ENCODE measurements at regions not wholly inside any gene's neighbourhood (a gene's known extent, or its start where the extent isn't known, plus 50 kb on each side); places are given as distances from the start of the nearest gene placed in this dataset.
"Not testable (repeated sequence)": the region's sequence is repeated elsewhere in the genome, so short reads cannot be mapped to it uniquely, and the experiment has no call there.

DNA sequence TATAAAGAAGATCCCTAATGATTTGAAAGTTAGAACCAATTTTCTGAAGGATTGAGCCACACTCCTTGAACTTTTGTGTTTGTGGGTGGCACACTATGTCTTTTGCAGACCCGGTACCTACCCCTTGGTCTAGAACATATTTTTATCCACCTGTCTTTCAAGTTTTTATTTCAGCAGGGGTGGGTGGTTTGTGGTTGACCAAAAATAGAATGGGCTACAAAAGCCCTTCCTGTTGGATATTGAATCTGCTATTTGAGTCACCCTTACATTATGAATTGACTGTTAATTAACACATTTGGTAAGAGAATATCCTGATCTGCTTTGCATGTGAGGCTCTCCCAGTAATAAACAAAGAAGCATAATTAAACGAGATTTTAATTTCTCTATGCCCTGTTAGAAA, 401.2 kb downstream of the POTEH start:
- CTCF ChIA-PET; H3K9me3 ChIP-seq (ENCODE audit: low read depth, low read length, poor library complexity, severe bottlenecking); DNase-seq (ENCODE audit: low spot score); H3K4me3 ChIP-seq (ENCODE audit: low read depth, low read length, poor library complexity, severe bottlenecking); BruUV-seq (replicated peaks); POLR2A ChIA-PET (ENCODE audit: low non-redundant PET); H3K27me3 ChIP-seq (replicated peaks; ENCODE audit: insufficient read depth, low read depth, low read length, poor library complexity); H3K36me3 ChIP-seq (ENCODE audit: insufficient read depth, low read length, poor library complexity, severe bottlenecking); H3K27ac ChIP-seq (ENCODE audit: low read depth, low read length, poor library complexity, severe bottlenecking); H3K4me1 ChIP-seq (ENCODE audit: insufficient read depth, low read length, poor library complexity, severe bottlenecking); intact Hi-C loops (cut with micrococcal nuclease; ENCODE audit: unreplicated experiment): not testable (repeated sequence)

DNA sequence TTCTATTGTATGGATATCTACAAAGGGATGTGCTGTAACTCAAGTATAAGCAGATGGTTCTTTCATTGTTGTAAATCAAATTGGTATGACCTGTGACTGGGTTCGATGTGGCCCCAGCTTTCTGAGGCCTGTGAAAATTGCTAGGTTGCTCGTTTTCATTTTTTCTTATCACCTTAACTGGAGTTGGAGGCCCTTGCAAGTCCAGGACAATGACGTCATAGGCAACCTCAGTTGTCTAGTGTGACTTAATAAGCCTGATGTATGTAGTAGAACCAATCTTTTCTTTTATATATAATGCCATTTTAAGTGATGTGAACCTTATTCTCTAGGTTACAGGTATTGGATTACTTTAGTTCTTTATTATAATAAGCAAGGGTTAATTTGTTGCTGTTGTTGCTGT, 415.3 kb downstream of the POTEH start:
- intact Hi-C loops (cut with micrococcal nuclease; ENCODE audit: unreplicated experiment); H3K27ac ChIP-seq (ENCODE audit: low read depth, low read length, poor library complexity, severe bottlenecking); CTCF ChIA-PET; H3K4me3 ChIP-seq (ENCODE audit: low read depth, low read length, poor library complexity, severe bottlenecking); H3K9me3 ChIP-seq (ENCODE audit: low read depth, low read length, poor library complexity, severe bottlenecking); H3K27me3 ChIP-seq (replicated peaks; ENCODE audit: insufficient read depth, low read depth, low read length, poor library complexity); POLR2A ChIA-PET (ENCODE audit: low non-redundant PET); BruUV-seq (replicated peaks); H3K4me1 ChIP-seq (ENCODE audit: insufficient read depth, low read length, poor library complexity, severe bottlenecking); DNase-seq (ENCODE audit: low spot score); H3K36me3 ChIP-seq (ENCODE audit: insufficient read depth, low read length, poor library complexity, severe bottlenecking): not testable (repeated sequence)

DNA sequence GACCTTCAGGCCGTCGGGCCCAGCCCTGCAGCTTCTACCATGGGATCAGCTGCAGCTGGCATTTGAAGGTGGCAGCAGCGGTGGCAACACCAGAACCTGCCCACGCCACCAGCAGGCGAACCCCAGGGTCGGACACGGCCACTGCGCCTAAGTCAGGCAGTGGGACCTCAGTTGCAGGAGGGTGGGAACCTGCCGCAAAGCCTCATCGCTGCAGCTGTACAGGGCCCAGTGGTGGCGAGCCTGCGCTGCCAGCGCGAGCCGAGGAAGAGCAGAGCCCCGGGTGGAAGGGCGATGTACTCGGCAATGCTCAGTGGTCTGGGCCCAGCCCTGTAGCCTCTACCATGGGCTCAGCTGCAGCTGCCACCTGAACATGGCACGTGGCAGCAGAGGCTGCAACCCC, 441.6 kb downstream of the POTEH start:
- BruUV-seq (replicated peaks); H3K4me1 ChIP-seq (ENCODE audit: insufficient read depth, low read length, poor library complexity, severe bottlenecking); POLR2A ChIA-PET (ENCODE audit: low non-redundant PET); H3K9me3 ChIP-seq (ENCODE audit: low read depth, low read length, poor library complexity, severe bottlenecking); intact Hi-C loops (cut with micrococcal nuclease; ENCODE audit: unreplicated experiment); H3K36me3 ChIP-seq (ENCODE audit: insufficient read depth, low read length, poor library complexity, severe bottlenecking); H3K4me3 ChIP-seq (ENCODE audit: low read depth, low read length, poor library complexity, severe bottlenecking); DNase-seq (ENCODE audit: low spot score); CTCF ChIA-PET; H3K27ac ChIP-seq (ENCODE audit: low read depth, low read length, poor library complexity, severe bottlenecking); H3K27me3 ChIP-seq (replicated peaks; ENCODE audit: insufficient read depth, low read depth, low read length, poor library complexity): not testable (repeated sequence)

GRCh38 chr22:16131918-16132317, 442.1 kb downstream of the POTEH start:
- no TSS peak for BruUV-seq (replicated peaks)

GRCh38 chr22:16132598-16132997, 442.8 kb downstream of the POTEH start:
- H3K27ac ChIP-seq (ENCODE audit: low read depth, low read length, poor library complexity, severe bottlenecking); H3K9me3 ChIP-seq (ENCODE audit: low read depth, low read length, poor library complexity, severe bottlenecking); CTCF ChIA-PET; H3K27me3 ChIP-seq (replicated peaks; ENCODE audit: insufficient read depth, low read depth, low read length, poor library complexity); intact Hi-C loops (cut with micrococcal nuclease; ENCODE audit: unreplicated experiment); POLR2A ChIA-PET (ENCODE audit: low non-redundant PET); DNase-seq (ENCODE audit: low spot score); BruUV-seq (replicated peaks); H3K4me1 ChIP-seq (ENCODE audit: insufficient read depth, low read length, poor library complexity, severe bottlenecking); H3K4me3 ChIP-seq (ENCODE audit: low read depth, low read length, poor library complexity, severe bottlenecking); H3K36me3 ChIP-seq (ENCODE audit: insufficient read depth, low read length, poor library complexity, severe bottlenecking): not testable (repeated sequence)

More at GRCh38 chr22:16131918-16132317, 442.1 kb downstream of the POTEH start:
- DNase-seq (ENCODE audit: low spot score): no peak
- no peak overlapping the region for H3K27ac ChIP-seq (ENCODE audit: low read depth, low read length, poor library complexity, severe bottlenecking)
- H3K9me3 ChIP-seq (ENCODE audit: low read depth, low read length, poor library complexity, severe bottlenecking): no peaks in the 10 kb centered on the region
- H3K4me1 ChIP-seq (ENCODE audit: insufficient read depth, low read length, poor library complexity, severe bottlenecking): no peaks in the 10 kb centered on the region
- POLR2A ChIA-PET (ENCODE audit: low non-redundant PET): no interaction called here
- H3K27me3 ChIP-seq (replicated peaks; ENCODE audit: insufficient read depth, low read depth, low read length, poor library complexity): no peaks in the 10 kb centered on the region
- no peaks in the 10 kb centered on the region for H3K36me3 ChIP-seq (ENCODE audit: insufficient read depth, low read length, poor library complexity, severe bottlenecking)
- H3K4me3 ChIP-seq (ENCODE audit: low read depth, low read length, poor library complexity, severe bottlenecking): no peak overlapping the region
- intact Hi-C loops (cut with micrococcal nuclease; ENCODE audit: unreplicated experiment): no loop called here
- CTCF ChIA-PET: no interaction called here
- TF ChIP-seq CTCF (conservative IDR thresholded peaks at IDR 0.05; ENCODE audit: low read depth, low read length) (no peak), EZH2 (IDR thresholded peaks at IDR 0.05; ENCODE audit: borderline replicate concordance, low read depth, low read length, poor library complexity, severe bottlenecking) (no peak)

GRCh38 chr22:16146101-16146500, 446.5 kb downstream of the CCT8L2 start:
- H3K4me1 ChIP-seq (ENCODE audit: insufficient read depth, low read length, poor library complexity, severe bottlenecking); H3K27ac ChIP-seq (ENCODE audit: low read depth, low read length, poor library complexity, severe bottlenecking); BruUV-seq (replicated peaks); CTCF ChIA-PET; intact Hi-C loops (cut with micrococcal nuclease; ENCODE audit: unreplicated experiment); H3K9me3 ChIP-seq (ENCODE audit: low read depth, low read length, poor library complexity, severe bottlenecking); DNase-seq (ENCODE audit: low spot score); H3K36me3 ChIP-seq (ENCODE audit: insufficient read depth, low read length, poor library complexity, severe bottlenecking); POLR2A ChIA-PET (ENCODE audit: low non-redundant PET); H3K4me3 ChIP-seq (ENCODE audit: low read depth, low read length, poor library complexity, severe bottlenecking); H3K27me3 ChIP-seq (replicated peaks; ENCODE audit: insufficient read depth, low read depth, low read length, poor library complexity): not testable (repeated sequence)

Measured in A673 (cell line).